Activated B cell treated with CpG ODN at 0.5 μM for 24 hours (primary cell): ENCODE measurements at regions not wholly inside any gene's neighbourhood (a gene's known extent, or its start where the extent isn't known, plus 50 kb on each side); places are given as distances from the start of the nearest gene placed in this dataset.

ENCODE experiments used
- ATAC-seq: fragments of 200-7000 bp; cut with Tn5 transposase; one replicate; pipeline ENCODE4 v1.10.0; 2021; ENCODE audit warnings: low read depth, mild to moderate bottlenecking, moderate library complexity
- CTCF ChIA-PET: fragments of 350-600 bp; sonication (Branson Sonifier 250); formaldehyde crosslinking; loops from one replicate; lab custom pipeline; 2021; ENCODE audit warnings: antibody characterized with exemption; lab: Charles Lee
- POLR2A ChIA-PET: fragments of 350-600 bp; sonication (Branson Sonifier 250); formaldehyde crosslinking; loops from one replicate; lab custom pipeline; 2021; ENCODE audit warnings: antibody characterized with exemption; lab: Charles Lee
- DNase-seq: peaks from one replicate; pipeline ENCODE4 v3.0.0; 2022
- H3K27ac Mint-ChIP-seq: one replicate; pipeline ENCODE4 v1.8.0; 2020; ENCODE audit warnings: mixed read lengths
- H3K27me3 Mint-ChIP-seq: one replicate; pipeline ENCODE4 v1.8.0; 2021; ENCODE audit warnings: mixed read lengths
- H3K36me3 Mint-ChIP-seq: one replicate; pipeline ENCODE4 v1.8.0; 2021; ENCODE audit warnings: low read depth, mixed read lengths
- H3K4me1 Mint-ChIP-seq: one replicate; pipeline ENCODE4 v1.8.0; 2021; ENCODE audit warnings: mixed read lengths
- H3K4me3 Mint-ChIP-seq: one replicate; pipeline ENCODE4 v1.8.0; 2020; ENCODE audit warnings: mild to moderate bottlenecking, mixed read lengths
- H3K9me3 Mint-ChIP-seq: one replicate; pipeline ENCODE4 v1.8.0; 2020; ENCODE audit warnings: mixed read lengths
- intact Hi-C: fragments of 100-400 bp; cut with micrococcal nuclease; formaldehyde crosslinking; loops from one replicate; pipeline ENCODE4 v1.15.1; 2024
- TF ChIP-seq, protein P1 (sequence below): fragments of 200-600 bp; IDR thresholded peaks from one replicate; pipeline ENCODE4 v1.8.0; 2022; ENCODE audit warnings: antibody characterized with exemption, mild to moderate bottlenecking

DNA sequence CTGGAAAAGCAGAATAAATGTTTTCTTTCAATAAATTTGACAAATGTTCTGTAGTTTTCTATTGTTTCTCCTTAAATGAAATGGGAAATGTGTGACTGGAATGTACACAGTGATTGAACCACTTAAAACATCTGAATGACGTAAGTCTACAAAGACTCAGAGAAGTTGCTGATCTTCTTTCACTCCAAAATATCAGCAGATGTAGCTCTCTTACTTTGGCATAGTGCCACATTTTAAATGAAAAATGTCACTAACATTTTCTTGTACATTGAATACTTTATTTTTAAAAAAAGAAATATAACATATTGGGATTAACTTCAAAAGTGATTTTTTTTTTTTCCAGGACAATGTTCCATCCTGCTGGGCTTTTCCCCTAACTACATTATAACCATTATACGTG is 565.6 kb downstream of the TMEM182 start:
- no peaks in the 10 kb centered on the region for H3K9me3 Mint-ChIP-seq
- no peak overlapping the region for H3K27ac Mint-ChIP-seq
- no peak for DNase-seq
- H3K27me3 Mint-ChIP-seq = no peaks in the 10 kb centered on the region
- H3K4me1 Mint-ChIP-seq = no peaks in the 10 kb centered on the region
- intact Hi-C loops = no loop called here
- no peaks in the 10 kb centered on the region for H3K36me3 Mint-ChIP-seq
- ATAC-seq = no peak
- TF ChIP-seq, protein P1, sequence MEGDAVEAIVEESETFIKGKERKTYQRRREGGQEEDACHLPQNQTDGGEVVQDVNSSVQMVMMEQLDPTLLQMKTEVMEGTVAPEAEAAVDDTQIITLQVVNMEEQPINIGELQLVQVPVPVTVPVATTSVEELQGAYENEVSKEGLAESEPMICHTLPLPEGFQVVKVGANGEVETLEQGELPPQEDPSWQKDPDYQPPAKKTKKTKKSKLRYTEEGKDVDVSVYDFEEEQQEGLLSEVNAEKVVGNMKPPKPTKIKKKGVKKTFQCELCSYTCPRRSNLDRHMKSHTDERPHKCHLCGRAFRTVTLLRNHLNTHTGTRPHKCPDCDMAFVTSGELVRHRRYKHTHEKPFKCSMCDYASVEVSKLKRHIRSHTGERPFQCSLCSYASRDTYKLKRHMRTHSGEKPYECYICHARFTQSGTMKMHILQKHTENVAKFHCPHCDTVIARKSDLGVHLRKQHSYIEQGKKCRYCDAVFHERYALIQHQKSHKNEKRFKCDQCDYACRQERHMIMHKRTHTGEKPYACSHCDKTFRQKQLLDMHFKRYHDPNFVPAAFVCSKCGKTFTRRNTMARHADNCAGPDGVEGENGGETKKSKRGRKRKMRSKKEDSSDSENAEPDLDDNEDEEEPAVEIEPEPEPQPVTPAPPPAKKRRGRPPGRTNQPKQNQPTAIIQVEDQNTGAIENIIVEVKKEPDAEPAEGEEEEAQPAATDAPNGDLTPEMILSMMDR = no peak
- CTCF ChIA-PET = no interaction called here
- no peak overlapping the region for H3K4me3 Mint-ChIP-seq
- POLR2A ChIA-PET = no interaction called here

DNA sequence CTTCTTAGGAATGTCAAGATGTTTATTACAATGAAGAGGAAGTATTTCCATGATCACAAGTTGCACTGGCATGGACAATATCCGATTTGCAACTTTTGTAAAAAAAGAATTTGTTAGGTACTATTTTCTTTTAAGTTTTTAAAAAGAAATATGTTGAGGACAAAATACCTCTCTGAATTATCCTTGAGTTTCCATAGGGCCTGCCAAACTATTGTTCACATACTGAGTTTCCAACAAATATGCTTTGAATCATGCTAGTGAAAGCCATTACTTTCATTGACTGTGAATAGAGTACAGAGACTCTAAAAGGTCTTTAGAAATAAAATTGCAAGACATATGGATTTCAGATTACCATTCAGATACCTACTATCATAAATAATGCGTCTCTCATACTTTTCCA is 566.1 kb downstream of the TMEM182 start:
- H3K27ac Mint-ChIP-seq = no peak overlapping the region
- H3K4me3 Mint-ChIP-seq = no peak overlapping the region
- no peaks in the 10 kb centered on the region for H3K4me1 Mint-ChIP-seq
- ChIA-PET POLR2A (no interaction called here), CTCF (no interaction called here)
- no peaks in the 10 kb centered on the region for H3K9me3 Mint-ChIP-seq
- no peak for DNase-seq
- intact Hi-C loops = no loop called here
- H3K36me3 Mint-ChIP-seq = no peaks in the 10 kb centered on the region
- ATAC-seq = no peak
- H3K27me3 Mint-ChIP-seq = no peaks in the 10 kb centered on the region
- TF ChIP-seq, protein P1 = no peak

DNA sequence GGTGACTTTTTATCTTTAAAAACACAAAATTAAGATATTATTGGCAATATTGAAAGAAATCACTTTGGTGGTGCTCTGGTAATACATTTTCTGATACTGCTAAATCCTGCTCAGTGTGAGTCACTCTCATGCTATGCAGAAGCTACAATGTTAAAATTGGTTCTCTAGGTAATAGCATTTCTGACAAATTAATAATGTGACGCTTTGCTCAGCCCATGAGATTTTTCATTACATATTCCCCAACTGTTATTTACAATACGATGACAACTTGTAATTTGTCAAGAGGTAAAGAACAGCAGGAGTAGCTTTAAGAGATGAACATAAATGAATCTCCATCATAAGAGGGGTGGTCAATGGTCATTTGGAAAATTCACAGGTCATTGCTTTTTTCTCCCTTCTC is 573.6 kb downstream of the TMEM182 start:
- DNase-seq (no peak), ATAC-seq (no peak)
- CTCF ChIA-PET = no interaction called here
- TF ChIP-seq, protein P1 = no peak
- Mint-ChIP-seq H3K27ac (no peak overlapping the region), H3K4me1 (no peaks in the 10 kb centered on the region), H3K36me3 (no peaks in the 10 kb centered on the region), H3K9me3 (peaks cover 3% of the 10 kb centered on the region), H3K4me3 (no peak overlapping the region), H3K27me3 (no peaks in the 10 kb centered on the region)
- intact Hi-C loops = no loop called here
- POLR2A ChIA-PET = no interaction called here

DNA sequence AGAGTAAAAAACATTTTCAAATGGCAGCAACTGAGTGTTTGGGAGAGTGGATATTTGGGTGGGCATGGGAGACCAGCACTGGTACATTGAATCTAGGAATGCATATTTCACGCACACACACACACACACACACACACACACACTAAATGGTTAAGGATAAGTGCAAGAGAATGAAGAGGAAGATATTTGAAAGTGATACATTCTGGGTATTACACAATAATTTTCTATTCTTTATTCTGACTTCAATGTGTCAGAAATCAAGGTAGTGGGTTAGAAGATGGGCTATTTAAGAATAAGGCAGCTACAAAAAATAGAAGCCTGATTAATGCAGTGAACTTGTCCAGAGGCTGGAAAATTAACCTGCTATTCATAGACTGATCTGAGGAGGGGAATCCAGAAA is 577.0 kb downstream of the TMEM182 start:
- ChIA-PET CTCF (no interaction called here), POLR2A (no interaction called here)
- Mint-ChIP-seq H3K9me3 (peaks cover 4% of the 10 kb centered on the region), H3K36me3 (no peaks in the 10 kb centered on the region), H3K4me3 (no peak overlapping the region), H3K27ac (no peak overlapping the region), H3K4me1 (no peaks in the 10 kb centered on the region), H3K27me3 (no peaks in the 10 kb centered on the region)
- intact Hi-C loops = no loop called here
- TF ChIP-seq, protein P1 = no peak
- DNase-seq (no peak), ATAC-seq (no peak)

DNA sequence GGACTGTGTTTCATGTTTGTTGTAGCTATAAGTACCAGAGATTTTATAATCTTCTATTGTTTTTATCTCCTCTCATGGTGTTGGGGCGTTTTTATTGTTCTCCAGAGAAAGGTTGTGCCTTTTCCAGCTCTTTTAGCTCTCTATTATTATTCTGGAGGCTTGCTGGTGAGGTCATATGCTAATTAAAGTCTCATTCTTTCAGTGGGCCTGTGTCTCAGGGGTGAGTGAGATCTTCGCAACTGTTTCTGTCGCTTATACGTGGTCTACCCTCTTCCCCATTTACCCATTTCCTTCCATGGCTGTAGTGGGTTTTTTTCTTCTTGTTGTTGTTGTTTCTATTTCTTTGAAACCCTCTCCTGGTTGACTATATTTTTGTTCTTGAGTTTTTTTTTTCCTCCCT is 584.9 kb downstream of the TMEM182 start:
- no peaks in the 10 kb centered on the region for H3K27me3 Mint-ChIP-seq
- H3K4me3 Mint-ChIP-seq = no peak overlapping the region
- intact Hi-C loops = no loop called here
- H3K4me1 Mint-ChIP-seq = no peaks in the 10 kb centered on the region
- ATAC-seq = no peak
- POLR2A ChIA-PET = no interaction called here
- CTCF ChIA-PET = no interaction called here
- no peak for DNase-seq
- H3K36me3 Mint-ChIP-seq = no peaks in the 10 kb centered on the region
- H3K9me3 Mint-ChIP-seq = peaks cover 16% of the 10 kb centered on the region
- H3K27ac Mint-ChIP-seq = no peak overlapping the region
- TF ChIP-seq, protein P1 = no peak
